Stimulated activated CD4-positive, alpha-beta T cell treated with anti-CD3 and anti-CD28 coated beads, Interleukin-12 subunit alpha, Interleukin-12 subunit beta, amount 100 ng/mL, for 24 hours (primary cell): ENCODE measurements at regions not wholly inside any gene's neighbourhood (a gene's known extent, or its start where the extent isn't known, plus 50 kb on each side); places are given as distances from the start of the nearest gene placed in this dataset.
A peak's percentile ranks its signal among the peaks of the same experiment; 100 is the strongest.
"Not testable (repeated sequence)": the region's sequence is repeated elsewhere in the genome, so short reads cannot be mapped to it uniquely, and the experiment has no call there.

Experiments used
- DNase-seq, 2 experiments: peaks; one replicate each; pipeline ENCODE4 v3.0.0-alpha.2; 2020; ENCODE audit warnings: low read depth in 2 of 2

DNA sequence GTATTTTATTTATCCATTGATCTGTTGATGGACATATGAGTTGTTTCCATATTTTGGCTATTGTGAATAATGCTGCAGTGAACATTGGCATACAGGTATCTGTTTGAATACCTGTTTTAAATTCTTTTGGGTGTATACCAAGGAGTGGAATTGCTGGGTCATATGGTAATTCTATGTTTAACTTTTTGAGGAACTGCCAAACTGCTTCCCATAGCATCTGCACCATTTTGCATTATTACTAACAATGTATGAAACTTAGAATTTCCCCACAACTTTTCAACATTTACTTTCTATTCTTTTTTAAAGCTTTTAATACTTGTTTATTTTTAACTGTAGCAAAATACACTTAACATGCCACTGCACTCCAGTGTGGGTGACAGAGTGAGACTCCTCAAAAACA lies 57.0 kb upstream of the MSN start:
- DNase-seq: no peak

- no peak for DNase-seq
These were observed 57.4 kb upstream of the MSN start for GRCh38 chrX:65610040-65610439.

- DNase-seq: no peak
These were observed 58.2 kb upstream of the MSN start for GRCh38 chrX:65609237-65609636.

DNA sequence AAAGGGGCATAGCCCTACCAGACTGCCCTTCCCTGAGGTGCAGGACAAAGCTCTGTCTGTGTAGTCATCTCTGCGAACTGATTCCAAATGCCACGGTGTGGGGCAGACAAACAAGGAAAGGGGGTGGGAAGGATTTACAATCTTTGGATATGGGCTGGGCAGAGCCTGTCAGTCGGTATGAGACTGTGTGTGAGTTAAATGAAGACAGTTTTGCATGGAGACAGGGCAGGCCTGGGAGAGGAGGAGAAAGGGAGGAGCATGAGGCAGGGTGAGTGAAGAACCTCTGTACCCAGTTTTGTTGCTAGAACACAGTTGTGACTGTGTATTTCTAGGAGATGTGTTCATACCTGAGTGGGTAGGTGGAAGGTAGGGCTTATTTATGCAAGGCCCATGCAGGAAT lies 59.4 kb upstream of the MSN start:
- no peak for DNase-seq

DNA sequence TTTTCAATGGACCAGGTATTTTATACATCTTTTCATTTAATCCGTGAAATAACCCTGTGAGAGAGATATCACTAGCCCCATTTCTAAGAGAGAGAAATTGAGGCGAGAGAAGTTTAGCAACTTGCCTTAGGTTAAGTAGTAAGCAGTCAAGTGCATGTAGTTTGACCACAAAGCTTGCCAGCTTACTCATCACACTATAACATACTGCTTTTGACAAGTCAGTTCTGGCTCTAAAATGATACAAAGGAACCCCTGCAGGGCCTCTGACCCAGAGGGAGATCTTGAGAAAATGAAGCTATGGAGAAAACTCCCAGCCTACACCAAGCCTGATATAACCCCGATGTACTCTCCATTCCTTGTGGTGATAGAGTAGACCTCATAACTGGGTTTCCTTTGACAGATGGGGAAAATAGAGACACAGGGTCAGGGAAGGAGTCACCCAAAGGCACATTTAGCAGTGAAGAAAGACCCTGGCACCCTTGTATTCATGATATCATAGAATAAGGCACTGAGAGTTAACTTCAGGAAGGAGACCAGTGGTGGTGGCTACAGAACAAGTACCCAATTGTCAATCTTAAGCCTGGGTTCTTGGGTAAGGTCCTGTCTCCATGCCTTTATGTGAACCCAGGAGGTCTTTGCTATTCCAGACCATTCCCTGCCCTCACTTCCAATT lies 60.2 kb upstream of the MSN start:
- no peak for DNase-seq

GRCh38 chrX:65602221-65602560 lies 65.3 kb upstream of the MSN start:
- no peak for DNase-seq

GRCh38 chrX:65601530-65602220 lies 65.8 kb upstream of the MSN start:
- DNase-seq: peak in 1 of 2 experiments; percentile 22

GRCh38 chrX:65601126-65601525 lies 66.3 kb upstream of the MSN start:
- no peak for DNase-seq

DNA sequence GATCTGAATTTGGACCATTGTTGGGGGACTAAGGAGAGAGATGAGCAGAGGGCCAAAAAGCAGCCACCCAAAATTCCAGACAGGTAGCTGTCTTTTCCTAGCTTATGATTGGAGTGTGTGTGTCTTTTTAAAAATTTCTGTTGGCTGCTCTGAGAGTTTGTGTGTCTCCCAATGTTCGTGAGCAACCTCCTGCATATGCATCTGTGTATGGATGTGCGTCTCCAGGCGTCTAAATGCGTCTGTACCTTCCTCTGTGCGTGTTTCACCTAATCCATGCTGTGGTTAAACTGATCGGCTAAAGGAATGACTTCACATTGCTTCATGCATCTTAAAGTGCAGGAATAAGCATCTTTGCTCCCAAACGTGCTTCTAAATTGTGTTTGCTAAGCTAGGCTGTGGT lies 65.5 kb upstream of the LAS1L start:
- no peak for DNase-seq

GRCh38 chrX:65598559-65599147 lies 64.1 kb upstream of the LAS1L start:
- no peak for DNase-seq

DNA sequence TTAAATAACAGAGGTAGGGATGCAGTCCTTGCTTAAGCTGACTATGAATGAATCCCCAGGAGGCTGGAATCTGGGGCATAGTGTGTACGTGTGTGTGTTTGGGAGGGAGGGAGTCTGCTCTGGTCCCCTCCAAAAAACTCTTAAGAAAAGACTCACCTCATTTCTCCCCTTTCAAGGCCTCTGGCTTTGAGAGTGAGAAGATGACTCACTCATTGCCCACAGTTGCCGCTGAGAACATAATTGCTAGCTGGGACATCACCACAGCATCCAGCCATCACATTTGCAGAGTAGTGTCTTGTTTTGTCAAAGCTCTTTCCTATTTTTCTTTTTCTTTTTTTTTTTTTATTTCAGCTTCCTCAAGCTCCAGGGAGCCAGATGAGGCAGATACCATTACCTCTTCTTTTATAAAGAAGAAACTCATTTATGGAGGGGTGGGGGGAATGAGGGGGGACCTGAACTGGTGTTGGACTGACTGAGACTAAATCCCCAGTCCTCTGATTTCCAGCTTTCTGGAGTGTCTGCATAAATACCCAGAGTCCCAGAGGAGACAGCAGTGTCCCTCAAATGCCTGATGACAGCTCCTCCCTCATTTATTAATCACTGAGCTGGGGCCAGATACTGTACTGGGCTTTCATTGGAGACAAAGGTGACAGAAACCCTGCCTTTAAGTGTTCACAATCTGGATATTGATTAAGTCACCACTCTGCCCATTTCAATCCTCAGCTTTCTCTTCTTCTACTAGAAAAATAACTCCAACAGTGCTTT lies 61.9 kb upstream of the LAS1L start:
- DNase-seq: peak in 1 of 2 experiments; percentile 22

DNA sequence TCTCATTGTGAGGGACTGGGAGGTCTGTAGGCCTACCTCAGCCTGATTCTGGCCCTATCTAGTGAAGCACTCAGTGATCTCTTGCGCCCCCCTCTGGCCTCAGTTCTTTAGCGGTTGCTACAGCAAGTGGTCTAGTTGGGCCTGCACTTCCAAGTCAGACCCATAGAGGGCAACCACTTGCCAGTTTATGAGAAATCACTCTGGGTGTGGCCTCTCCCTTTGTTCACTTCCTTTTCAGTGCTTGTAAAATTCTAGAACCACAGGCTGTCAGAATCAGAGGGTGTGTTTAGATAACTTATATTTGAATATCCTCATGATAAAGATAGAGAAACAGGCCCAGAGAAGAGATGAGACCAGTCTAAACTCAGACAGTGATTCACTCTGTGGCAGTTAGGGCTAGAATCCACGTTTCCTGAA lies 60.9 kb upstream of the LAS1L start:
- peak; percentile 72 to 96 for DNase-seq

GRCh38 chrX:65591206-65591605 lies 56.6 kb upstream of the LAS1L start:
- no peak for DNase-seq

- DNase-seq: no peak
These were observed 54.7 kb upstream of the LAS1L start for GRCh38 chrX:65589304-65589703.

- DNase-seq: no peak
These were observed 54.2 kb upstream of the LAS1L start for GRCh38 chrX:65588795-65589194.

GRCh38 chrX:65587616-65588526 lies 53.3 kb upstream of the LAS1L start:
- DNase-seq: no peak

DNA sequence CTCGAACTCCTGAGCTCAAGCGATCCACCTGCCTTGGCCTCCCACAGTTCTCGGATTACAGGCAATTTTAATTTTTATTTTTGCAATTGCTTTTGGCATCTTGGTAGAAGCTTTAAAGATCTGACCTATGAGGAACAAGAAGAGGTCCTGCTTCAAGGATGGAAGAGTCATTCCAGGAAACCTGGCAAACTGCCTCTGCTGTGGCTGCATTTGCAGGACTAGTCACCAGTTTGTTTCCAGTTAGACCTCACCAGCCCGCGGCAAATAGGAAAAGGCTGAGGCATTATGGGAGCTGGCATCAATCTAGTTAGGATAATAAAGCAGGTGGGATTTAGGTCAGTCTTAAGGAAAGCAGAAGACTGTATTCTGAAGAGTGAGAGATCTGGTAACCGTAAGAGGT lies 51.9 kb upstream of the LAS1L start:
- no peak for DNase-seq

- DNase-seq: not testable (repeated sequence)
These were observed 50.6 kb upstream of the LAS1L start for GRCh38 chrX:65585226-65585625.
